Endodermal cell (in vitro differentiated cells): ENCODE measurements at regions not wholly inside any gene's neighbourhood (a gene's known extent, or its start where the extent isn't known, plus 50 kb on each side); places are given as distances from the start of the nearest gene placed in this dataset.

Experiments
- DNase-seq: peaks from one replicate; pipeline ENCODE4 v3.0.0-alpha.2; 2017
- H3K27ac ChIP-seq: 2 replicates; pipeline ENCODE4 v1.5.1; 2013; ENCODE audit warnings: mild to moderate bottlenecking, low read depth, low read length, moderate library complexity
- H3K27me3 ChIP-seq: 2 replicates; pipeline ENCODE4 v1.6.1; 2013; ENCODE audit warnings: mild to moderate bottlenecking, low read length, moderate library complexity; ENCODE audit not compliant: insufficient read depth, control insufficient read depth, poor library complexity, severe bottlenecking
- H3K36me3 ChIP-seq: 2 replicates; pipeline ENCODE4 v1.7.0; 2013; ENCODE audit warnings: mild to moderate bottlenecking, low read length, moderate library complexity; ENCODE audit not compliant: control insufficient read depth, insufficient read depth
- H3K4me1 ChIP-seq: one replicate; pipeline ENCODE4 v1.7.0; 2013; ENCODE audit warnings: low read length; ENCODE audit not compliant: control insufficient read depth, insufficient read depth
- H3K4me3 ChIP-seq: 2 replicates; pipeline ENCODE4 v1.5.1; 2013; ENCODE audit warnings: mild to moderate bottlenecking, low read length, moderate library complexity
- H3K9ac ChIP-seq: 2 replicates; pipeline ENCODE4 v1.6.1; 2013; ENCODE audit warnings: mild to moderate bottlenecking, low read length, moderate library complexity; ENCODE audit not compliant: poor library complexity, severe bottlenecking; ENCODE audit errors: extremely low read depth
- H3K9me3 ChIP-seq: 2 replicates; pipeline ENCODE4 v1.6.1; 2013; ENCODE audit warnings: mild to moderate bottlenecking, low read length, moderate library complexity; ENCODE audit not compliant: control insufficient read depth
- H3K27ac Mint-ChIP-seq: 2 replicates; pipeline ENCODE4 v1.8.0; 2020; ENCODE audit warnings: mixed read lengths
- H3K27me3 Mint-ChIP-seq: 2 replicates; pipeline ENCODE4 v1.8.0; 2021; ENCODE audit warnings: mild to moderate bottlenecking, mixed read lengths; ENCODE audit not compliant: insufficient read depth
- H3K36me3 Mint-ChIP-seq: 2 replicates; pipeline ENCODE4 v1.8.0; 2020; ENCODE audit warnings: low read depth, mixed read lengths
- H3K4me1 Mint-ChIP-seq: 2 replicates; pipeline ENCODE4 v1.8.0; 2020; ENCODE audit warnings: mixed read lengths
- H3K4me3 Mint-ChIP-seq: 2 replicates; pipeline ENCODE4 v1.8.0; 2020; ENCODE audit warnings: mild to moderate bottlenecking, moderate library complexity, mixed read lengths
- H3K9me3 Mint-ChIP-seq: 2 replicates; pipeline ENCODE4 v1.8.0; 2020; ENCODE audit warnings: mild to moderate bottlenecking, mixed read lengths
- CTCF ChIP-seq: fragments of 200-600 bp; sonication (generic); conservative IDR thresholded peaks from 2 replicates; pipeline ENCODE4 v1.5.0; 2021; ENCODE audit warnings: antibody characterized with exemption, mild to moderate bottlenecking
- WGBS, 2 experiments: methylation state at CpG; one replicate each; pipeline versions ENCODE4 v1.1.5 to v1.1.7; 2013; ENCODE audit warnings: missing lambda C conversion rate in 2 of 2, mixed read lengths in 1 of 2; ENCODE audit not compliant: insufficient coverage in 1 of 2, insufficient read length in 1 of 2; 5-methylcytosine and 5-hydroxymethylcytosine counted together

- Mint-ChIP-seq H3K27me3 (no peaks in the 10 kb centered on the region), H3K4me1 (no peaks in the 10 kb centered on the region), H3K4me3 (no peak overlapping the region), H3K9me3 (no peaks in the 10 kb centered on the region), H3K27ac (no peak overlapping the region), H3K36me3 (no peaks in the 10 kb centered on the region)
- H3K9ac ChIP-seq = no peak overlapping the region
- no peak for DNase-seq
- TF ChIP-seq CTCF = no peak
- H3K4me1 ChIP-seq = no peaks in the 10 kb centered on the region
- no peaks in the 10 kb centered on the region for H3K9me3 ChIP-seq
- 93% methylated on average over 4 of the region's 5 CpGs; no CpG with 5 or more reads in 1 of the 2 experiments for WGBS, 2 experiments
- no peaks in the 10 kb centered on the region for H3K36me3 ChIP-seq
- H3K4me3 ChIP-seq = no peak overlapping the region
- no peak overlapping the region for H3K27ac ChIP-seq
- H3K27me3 ChIP-seq = no peaks in the 10 kb centered on the region
Measured at GRCh38 chrY:15756266-15756665, 1231.9 kb downstream of the NLGN4Y start.

DNA sequence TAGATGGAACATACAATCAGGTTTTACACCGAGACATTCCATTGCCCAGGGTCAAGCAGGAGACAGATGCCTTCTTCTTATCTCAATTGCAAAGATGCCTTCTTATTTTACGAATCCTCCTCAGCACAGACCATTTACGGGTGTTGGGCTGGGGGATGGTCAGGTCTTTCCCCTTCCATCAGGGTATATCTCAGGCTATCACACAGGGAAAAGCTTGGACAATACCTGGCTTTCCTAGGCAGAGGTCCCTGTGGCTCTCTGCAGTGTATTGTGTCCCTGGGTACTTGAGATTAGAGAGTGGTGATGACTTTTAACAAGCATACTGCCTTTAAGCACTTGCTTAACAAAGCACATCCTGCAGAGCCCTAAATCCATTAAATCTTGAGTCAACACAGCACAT is 1249.2 kb downstream of the NLGN4Y start:
- Mint-ChIP-seq H3K27me3 (no peaks in the 10 kb centered on the region), H3K4me1 (no peaks in the 10 kb centered on the region), H3K9me3 (no peaks in the 10 kb centered on the region)

DNA sequence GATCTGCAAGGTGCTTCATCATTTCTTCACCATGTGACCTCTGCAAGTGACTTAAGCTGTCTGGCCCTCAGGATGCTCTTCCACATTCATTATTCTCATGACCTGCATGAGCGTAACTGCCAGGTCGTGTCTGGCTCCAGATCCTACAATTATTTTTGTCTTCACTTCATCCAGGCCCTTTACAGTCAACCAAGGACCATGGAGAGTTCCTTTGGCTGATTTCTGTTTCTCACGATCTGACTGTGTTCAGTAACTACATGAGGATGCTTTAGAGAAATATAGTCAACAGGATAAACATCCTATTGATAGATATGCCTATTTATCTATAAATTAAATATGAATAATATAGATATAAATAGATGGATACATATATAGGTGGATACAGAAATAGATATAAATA is 1251.6 kb downstream of the NLGN4Y start:
- Histone ChIP-seq H3K4me3 (no peak overlapping the region), H3K27me3 (no peaks in the 10 kb centered on the region), H3K9me3 (peaks cover 7% of the 10 kb centered on the region), H3K36me3 (no peaks in the 10 kb centered on the region), H3K9ac (no peak overlapping the region), H3K27ac (no peak overlapping the region), H3K4me1 (no peaks in the 10 kb centered on the region)
- no peak for TF ChIP-seq CTCF
- Mint-ChIP-seq H3K27me3 (no peaks in the 10 kb centered on the region), H3K36me3 (no peaks in the 10 kb centered on the region), H3K27ac (no peak overlapping the region), H3K9me3 (no peaks in the 10 kb centered on the region), H3K4me1 (no peaks in the 10 kb centered on the region), H3K4me3 (no peak overlapping the region)
- 83% methylated on average over 2 of the region's 3 CpGs; no CpG with 5 or more reads in 1 of the 2 experiments for WGBS, 2 experiments
- no peak for DNase-seq

More for the DNA sequence above, 1249.2 kb downstream of the NLGN4Y start:
- Mint-ChIP-seq H3K27ac (no peak overlapping the region), H3K36me3 (no peaks in the 10 kb centered on the region), H3K4me3 (no peak overlapping the region)
- Histone ChIP-seq H3K4me1 (no peaks in the 10 kb centered on the region), H3K36me3 (no peaks in the 10 kb centered on the region), H3K9me3 (no peaks in the 10 kb centered on the region), H3K4me3 (no peak overlapping the region), H3K27me3 (no peaks in the 10 kb centered on the region), H3K27ac (no peak overlapping the region), H3K9ac (no peak overlapping the region)
- no peak for TF ChIP-seq CTCF
- no peak for DNase-seq
- 13% methylated on average over 2 of the region's 3 CpGs; no CpG with 5 or more reads in 1 of the 2 experiments for WGBS, 2 experiments
